SK-N-SH treated with all-trans-retinoic acid at 6 μM for 48 hours (cell line): ENCODE measurements at regions not wholly inside any gene's neighbourhood (a gene's known extent, or its start where the extent isn't known, plus 50 kb on each side); places are given as distances from the start of the nearest gene placed in this dataset.

ENCODE experiments used
- ATAC-seq: fragments of 200-7000 bp; cut with Tn5 transposase; 3 replicates; pipeline ENCODE4 v1.9.1; 2020; ENCODE audit warnings: mild to moderate bottlenecking, moderate library complexity
- ARNTL ChIP-seq: fragments of 450-650 bp; formaldehyde crosslinking; IDR thresholded peaks from 2 replicates; pipeline ENCODE4 v1.5.0; 2020; ENCODE audit warnings: low read depth, mild to moderate bottlenecking, moderate library complexity, borderline replicate concordance
- BACH2 ChIP-seq: fragments of 250-450 bp; sonication (Bioruptor Pico); IDR thresholded peaks from 2 replicates; pipeline ENCODE4 v1.9.0; 2021; ENCODE audit warnings: mild to moderate bottlenecking, borderline replicate concordance
- GLIS3 ChIP-seq: fragments of 250-450 bp; sonication (Bioruptor Pico); IDR thresholded peaks from 2 replicates; pipeline ENCODE4 v1.5.0; 2020; ENCODE audit warnings: mild to moderate bottlenecking, moderate library complexity
- ISL1 ChIP-seq: fragments of 250-450 bp; sonication (Bioruptor Pico); IDR thresholded peaks from 2 replicates; pipeline ENCODE4 v2.1.2; 2022; ENCODE audit warnings: mild to moderate bottlenecking, moderate library complexity
- OSR1 ChIP-seq: fragments of 250-450 bp; sonication (Bioruptor Pico); IDR thresholded peaks from 2 replicates; pipeline ENCODE4 v1.8.0; 2022; ENCODE audit warnings: moderate library complexity, mild to moderate bottlenecking, inconsistent platforms
- PPARA ChIP-seq: fragments of 250-450 bp; sonication (Bioruptor Pico); IDR thresholded peaks from 2 replicates; pipeline ENCODE4 v1.5.0; 2020; ENCODE audit warnings: mild to moderate bottlenecking, borderline replicate concordance
- RARB ChIP-seq: fragments of 250-450 bp; sonication (Bioruptor Pico); IDR thresholded peaks from 2 replicates; pipeline ENCODE4 v1.8.0; 2021; ENCODE audit warnings: mild to moderate bottlenecking, moderate library complexity
- TOX ChIP-seq: fragments of 250-450 bp; sonication (Bioruptor Pico); IDR thresholded peaks from 2 replicates; pipeline ENCODE4 v1.8.0; 2021; ENCODE audit warnings: mild to moderate bottlenecking, moderate library complexity, borderline replicate concordance
- ZC3H10 ChIP-seq: fragments of 250-450 bp; sonication (Bioruptor Pico); IDR thresholded peaks from 2 replicates; pipeline ENCODE4 v1.5.1; 2021; ENCODE audit warnings: mild to moderate bottlenecking, moderate library complexity
- ZFP3 ChIP-seq: fragments of 250-450 bp; sonication (Bioruptor Pico); IDR thresholded peaks from 2 replicates; pipeline ENCODE4 v1.5.0; 2020; ENCODE audit warnings: mild to moderate bottlenecking, moderate library complexity
- ZFP30 ChIP-seq: fragments of 450-650 bp; formaldehyde crosslinking; IDR thresholded peaks from 2 replicates; pipeline ENCODE4 v1.5.0; 2022; ENCODE audit warnings: mild to moderate bottlenecking, moderate library complexity
- ZNF565 ChIP-seq: fragments of 450-650 bp; formaldehyde crosslinking; conservative IDR thresholded peaks from 2 replicates; pipeline ENCODE4 v1.5.0; 2020; ENCODE audit warnings: low read depth, mild to moderate bottlenecking, moderate library complexity
- ZNF70 ChIP-seq: fragments of 450-650 bp; formaldehyde crosslinking; IDR thresholded peaks from 2 replicates; pipeline ENCODE4 v1.5.0; 2020; ENCODE audit warnings: mild to moderate bottlenecking, moderate library complexity
- ZNF8 ChIP-seq: fragments of 450-650 bp; formaldehyde crosslinking; IDR thresholded peaks from 2 replicates; pipeline ENCODE4 v1.5.0; 2020; ENCODE audit warnings: mild to moderate bottlenecking, moderate library complexity
- TF ChIP-seq, protein P1 (sequence below): fragments of 250-450 bp; sonication (Bioruptor Pico); IDR thresholded peaks from 2 replicates; pipeline ENCODE4 v1.8.0; 2020; ENCODE audit warnings: mild to moderate bottlenecking, moderate library complexity, borderline replicate concordance
- TF ChIP-seq, protein P2 (sequence below): fragments of 250-450 bp; sonication (Bioruptor Pico); IDR thresholded peaks from 2 replicates; pipeline ENCODE4 v1.5.1; 2021; ENCODE audit warnings: mild to moderate bottlenecking, moderate library complexity
- TF ChIP-seq, protein P3 (sequence below): fragments of 250-450 bp; sonication (Bioruptor Pico); IDR thresholded peaks from 2 replicates; pipeline ENCODE4 v1.5.1; 2020; ENCODE audit warnings: low read depth, mild to moderate bottlenecking, moderate library complexity
- TF ChIP-seq, protein P4 (sequence below): fragments of 250-450 bp; sonication (Bioruptor Pico); IDR thresholded peaks from 2 replicates; pipeline ENCODE4 v1.5.0; 2020; ENCODE audit warnings: mild to moderate bottlenecking, moderate library complexity
- TF ChIP-seq, protein P5 (sequence below): fragments of 250-450 bp; sonication (Bioruptor Pico); IDR thresholded peaks from 2 replicates; pipeline ENCODE4 v1.8.0; 2021; ENCODE audit warnings: low read depth, mild to moderate bottlenecking, moderate library complexity, borderline replicate concordance

DNA sequence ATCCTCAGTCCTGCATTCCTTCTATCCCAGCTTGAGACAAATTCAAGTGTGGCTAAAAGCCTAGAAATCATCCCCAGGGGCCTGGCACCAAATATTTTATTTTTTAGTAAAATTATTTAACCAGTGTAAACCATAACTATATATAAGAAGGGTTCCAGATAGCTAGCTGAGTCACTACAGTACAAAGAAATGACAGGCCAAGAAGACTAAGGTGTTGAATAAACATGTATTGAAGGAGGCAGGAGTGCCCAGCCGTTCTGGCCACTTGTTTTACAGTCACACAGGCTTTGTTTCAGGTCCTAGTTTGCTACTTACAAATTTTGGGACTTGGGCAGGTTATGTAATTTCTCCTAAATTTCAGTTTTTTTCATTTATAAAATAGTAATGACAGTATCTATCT, 225.9 kb upstream of the PITX2 start:
- no peak for ATAC-seq
- TF ChIP-seq ZFP30 (no peak), RARB (CRISPR knock-in tag) (no peak), ZFP3 (CRISPR knock-in tag) (no peak)
- TF ChIP-seq, protein P1, sequence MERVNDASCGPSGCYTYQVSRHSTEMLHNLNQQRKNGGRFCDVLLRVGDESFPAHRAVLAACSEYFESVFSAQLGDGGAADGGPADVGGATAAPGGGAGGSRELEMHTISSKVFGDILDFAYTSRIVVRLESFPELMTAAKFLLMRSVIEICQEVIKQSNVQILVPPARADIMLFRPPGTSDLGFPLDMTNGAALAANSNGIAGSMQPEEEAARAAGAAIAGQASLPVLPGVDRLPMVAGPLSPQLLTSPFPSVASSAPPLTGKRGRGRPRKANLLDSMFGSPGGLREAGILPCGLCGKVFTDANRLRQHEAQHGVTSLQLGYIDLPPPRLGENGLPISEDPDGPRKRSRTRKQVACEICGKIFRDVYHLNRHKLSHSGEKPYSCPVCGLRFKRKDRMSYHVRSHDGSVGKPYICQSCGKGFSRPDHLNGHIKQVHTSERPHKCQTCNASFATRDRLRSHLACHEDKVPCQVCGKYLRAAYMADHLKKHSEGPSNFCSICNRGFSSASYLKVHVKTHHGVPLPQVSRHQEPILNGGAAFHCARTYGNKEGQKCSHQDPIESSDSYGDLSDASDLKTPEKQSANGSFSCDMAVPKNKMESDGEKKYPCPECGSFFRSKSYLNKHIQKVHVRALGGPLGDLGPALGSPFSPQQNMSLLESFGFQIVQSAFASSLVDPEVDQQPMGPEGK (CRISPR knock-in tag), result no peak

DNA sequence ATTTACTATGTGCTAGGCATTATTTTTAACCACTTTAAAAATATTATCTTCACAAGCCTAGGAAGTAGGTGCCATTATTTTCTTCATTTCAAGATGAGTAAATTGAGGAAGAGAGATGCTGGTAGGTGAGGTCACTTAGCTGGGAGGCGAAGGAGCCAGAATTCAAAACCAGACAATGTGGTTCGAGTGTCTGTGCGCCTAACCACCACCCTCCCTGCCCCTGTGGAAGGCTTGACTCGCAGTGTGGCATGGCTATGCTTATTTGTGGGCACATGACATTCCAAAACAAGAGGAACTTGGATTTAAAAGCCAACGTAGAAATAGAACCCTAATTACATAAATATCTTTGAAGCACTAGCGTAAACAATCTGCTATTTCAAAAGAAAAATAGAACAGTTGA, 226.6 kb upstream of the PITX2 start:
- TF ChIP-seq, protein P2, sequence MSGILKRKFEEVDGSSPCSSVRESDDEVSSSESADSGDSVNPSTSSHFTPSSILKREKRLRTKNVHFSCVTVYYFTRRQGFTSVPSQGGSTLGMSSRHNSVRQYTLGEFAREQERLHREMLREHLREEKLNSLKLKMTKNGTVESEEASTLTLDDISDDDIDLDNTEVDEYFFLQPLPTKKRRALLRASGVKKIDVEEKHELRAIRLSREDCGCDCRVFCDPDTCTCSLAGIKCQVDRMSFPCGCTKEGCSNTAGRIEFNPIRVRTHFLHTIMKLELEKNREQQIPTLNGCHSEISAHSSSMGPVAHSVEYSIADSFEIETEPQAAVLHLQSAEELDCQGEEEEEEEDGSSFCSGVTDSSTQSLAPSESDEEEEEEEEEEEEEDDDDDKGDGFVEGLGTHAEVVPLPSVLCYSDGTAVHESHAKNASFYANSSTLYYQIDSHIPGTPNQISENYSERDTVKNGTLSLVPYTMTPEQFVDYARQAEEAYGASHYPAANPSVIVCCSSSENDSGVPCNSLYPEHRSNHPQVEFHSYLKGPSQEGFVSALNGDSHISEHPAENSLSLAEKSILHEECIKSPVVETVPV, result no peak
- no peak for TF ChIP-seq BACH2
- TF ChIP-seq ZNF565 (CRISPR knock-in tag), result no peak
- TF ChIP-seq RARB (CRISPR knock-in tag), result no peak
- TF ChIP-seq ZFP3 (CRISPR knock-in tag), result no peak
- no peak for TF ChIP-seq ZNF8 (CRISPR knock-in tag)
- TF ChIP-seq, protein P3, sequence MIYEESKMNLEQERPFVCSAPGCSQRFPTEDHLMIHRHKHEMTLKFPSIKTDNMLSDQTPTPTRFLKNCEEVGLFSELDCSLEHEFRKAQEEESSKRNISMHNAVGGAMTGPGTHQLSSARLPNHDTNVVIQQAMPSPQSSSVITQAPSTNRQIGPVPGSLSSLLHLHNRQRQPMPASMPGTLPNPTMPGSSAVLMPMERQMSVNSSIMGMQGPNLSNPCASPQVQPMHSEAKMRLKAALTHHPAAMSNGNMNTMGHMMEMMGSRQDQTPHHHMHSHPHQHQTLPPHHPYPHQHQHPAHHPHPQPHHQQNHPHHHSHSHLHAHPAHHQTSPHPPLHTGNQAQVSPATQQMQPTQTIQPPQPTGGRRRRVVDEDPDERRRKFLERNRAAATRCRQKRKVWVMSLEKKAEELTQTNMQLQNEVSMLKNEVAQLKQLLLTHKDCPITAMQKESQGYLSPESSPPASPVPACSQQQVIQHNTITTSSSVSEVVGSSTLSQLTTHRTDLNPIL (CRISPR knock-in tag), result no peak
- TF ChIP-seq ARNTL, result no peak
- TF ChIP-seq ISL1 (CRISPR knock-in tag), result no peak
- no peak for TF ChIP-seq TOX (CRISPR knock-in tag)
- no peak for TF ChIP-seq PPARA (CRISPR knock-in tag)
- TF ChIP-seq, protein P4, sequence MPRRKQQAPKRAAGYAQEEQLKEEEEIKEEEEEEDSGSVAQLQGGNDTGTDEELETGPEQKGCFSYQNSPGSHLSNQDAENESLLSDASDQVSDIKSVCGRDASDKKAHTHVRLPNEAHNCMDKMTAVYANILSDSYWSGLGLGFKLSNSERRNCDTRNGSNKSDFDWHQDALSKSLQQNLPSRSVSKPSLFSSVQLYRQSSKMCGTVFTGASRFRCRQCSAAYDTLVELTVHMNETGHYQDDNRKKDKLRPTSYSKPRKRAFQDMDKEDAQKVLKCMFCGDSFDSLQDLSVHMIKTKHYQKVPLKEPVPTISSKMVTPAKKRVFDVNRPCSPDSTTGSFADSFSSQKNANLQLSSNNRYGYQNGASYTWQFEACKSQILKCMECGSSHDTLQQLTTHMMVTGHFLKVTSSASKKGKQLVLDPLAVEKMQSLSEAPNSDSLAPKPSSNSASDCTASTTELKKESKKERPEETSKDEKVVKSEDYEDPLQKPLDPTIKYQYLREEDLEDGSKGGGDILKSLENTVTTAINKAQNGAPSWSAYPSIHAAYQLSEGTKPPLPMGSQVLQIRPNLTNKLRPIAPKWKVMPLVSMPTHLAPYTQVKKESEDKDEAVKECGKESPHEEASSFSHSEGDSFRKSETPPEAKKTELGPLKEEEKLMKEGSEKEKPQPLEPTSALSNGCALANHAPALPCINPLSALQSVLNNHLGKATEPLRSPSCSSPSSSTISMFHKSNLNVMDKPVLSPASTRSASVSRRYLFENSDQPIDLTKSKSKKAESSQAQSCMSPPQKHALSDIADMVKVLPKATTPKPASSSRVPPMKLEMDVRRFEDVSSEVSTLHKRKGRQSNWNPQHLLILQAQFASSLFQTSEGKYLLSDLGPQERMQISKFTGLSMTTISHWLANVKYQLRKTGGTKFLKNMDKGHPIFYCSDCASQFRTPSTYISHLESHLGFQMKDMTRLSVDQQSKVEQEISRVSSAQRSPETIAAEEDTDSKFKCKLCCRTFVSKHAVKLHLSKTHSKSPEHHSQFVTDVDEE, result no peak
- TF ChIP-seq ZC3H10 (CRISPR knock-in tag), result no peak
- TF ChIP-seq ZNF70 (CRISPR knock-in tag), result no peak
- no peak for TF ChIP-seq ZFP30
- TF ChIP-seq, protein P5, sequence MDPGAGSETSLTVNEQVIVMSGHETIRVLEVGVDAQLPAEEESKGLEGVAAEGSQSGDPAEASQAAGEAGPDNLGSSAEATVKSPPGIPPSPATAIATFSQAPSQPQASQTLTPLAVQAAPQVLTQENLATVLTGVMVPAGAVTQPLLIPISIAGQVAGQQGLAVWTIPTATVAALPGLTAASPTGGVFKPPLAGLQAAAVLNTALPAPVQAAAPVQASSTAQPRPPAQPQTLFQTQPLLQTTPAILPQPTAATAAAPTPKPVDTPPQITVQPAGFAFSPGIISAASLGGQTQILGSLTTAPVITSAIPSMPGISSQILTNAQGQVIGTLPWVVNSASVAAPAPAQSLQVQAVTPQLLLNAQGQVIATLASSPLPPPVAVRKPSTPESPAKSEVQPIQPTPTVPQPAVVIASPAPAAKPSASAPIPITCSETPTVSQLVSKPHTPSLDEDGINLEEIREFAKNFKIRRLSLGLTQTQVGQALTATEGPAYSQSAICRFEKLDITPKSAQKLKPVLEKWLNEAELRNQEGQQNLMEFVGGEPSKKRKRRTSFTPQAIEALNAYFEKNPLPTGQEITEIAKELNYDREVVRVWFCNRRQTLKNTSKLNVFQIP (CRISPR knock-in tag), result no peak
- no peak for TF ChIP-seq OSR1
- TF ChIP-seq, protein P1 (CRISPR knock-in tag), result no peak
- TF ChIP-seq GLIS3 (CRISPR knock-in tag), result no peak
- ATAC-seq, result no peak
